Thymus (tissue), 11 donors: ENCODE measurements at regions not wholly inside any gene's neighbourhood (a gene's known extent, or its start where the extent isn't known, plus 50 kb on each side); places are given as distances from the start of the nearest gene placed in this dataset.

Experiments used
- DNase-seq, 9 donors: peaks; one replicate each; pipeline ENCODE4 v3.0.0-alpha.2; 2013; ENCODE audit warnings: low spot score in 9 of 9, low read depth in 6 of 9, missing footprints in 1 of 9
- H3K27ac ChIP-seq, 2 donors: one replicate each; pipeline ENCODE4 v1.5.1; 2013; ENCODE audit warnings: control low read depth in 1 of 2, low read depth in 1 of 2, low read length in 1 of 2, mild to moderate bottlenecking in 1 of 2, moderate library complexity in 1 of 2
- H3K27me3 ChIP-seq, 2 donors: one replicate each; pipeline ENCODE4 v1.5.1; 2013; ENCODE audit warnings: low read length in 1 of 2; ENCODE audit not compliant: control insufficient read depth in 2 of 2, insufficient read depth in 1 of 2
- H3K36me3 ChIP-seq, 2 donors: one replicate each; pipeline ENCODE4 v1.5.1; 2013; ENCODE audit warnings: low read length in 1 of 2, mild to moderate bottlenecking in 1 of 2, moderate library complexity in 1 of 2; ENCODE audit not compliant: control insufficient read depth in 2 of 2, insufficient read depth in 2 of 2
- H3K4me1 ChIP-seq, 2 donors: one replicate each; pipeline ENCODE4 v1.5.1; 2013; ENCODE audit warnings: low read length in 2 of 2; ENCODE audit not compliant: control insufficient read depth in 2 of 2, insufficient read depth in 2 of 2
- H3K4me3 ChIP-seq, 2 donors: one replicate each; pipeline ENCODE4 v1.5.1; 2013; ENCODE audit warnings: low read length in 2 of 2, control low read depth in 1 of 2, mild to moderate bottlenecking in 1 of 2
- H3K9me3 ChIP-seq, 2 donors: one replicate each; pipeline ENCODE4 v1.5.1; 2013; ENCODE audit warnings: low read length in 1 of 2, mild to moderate bottlenecking in 1 of 2; ENCODE audit not compliant: control insufficient read depth in 2 of 2, insufficient read depth in 1 of 2
- WGBS: extraction: QIAGEN DNeasy Blood & Tissue Kit; methylation state at CpG from one replicate; pipeline ENCODE4 v1.1.7; 2013; 5-methylcytosine and 5-hydroxymethylcytosine counted together
- donor health status: healthy.

- Histone ChIP-seq H3K9me3 (no peaks in the 10 kb centered on the region), H3K27me3 (no peaks in the 10 kb centered on the region), H3K4me1 (peaks cover 0 to 5% of the 10 kb centered on the region in 2 donors), H3K27ac (no peak overlapping the region), H3K36me3 (no peaks in the 10 kb centered on the region), H3K4me3 (no peak overlapping the region)
- DNase-seq = no peak
- WGBS = 95% methylated on average over 4 of the region's 4 CpGs
Observed at GRCh38 chr19:28523619-28524018, 689.3 kb downstream of the UQCRFS1 start.

- Histone ChIP-seq H3K4me1 (peaks cover 0 to 5% of the 10 kb centered on the region in 2 donors), H3K27me3 (no peaks in the 10 kb centered on the region), H3K4me3 (no peak overlapping the region), H3K36me3 (no peaks in the 10 kb centered on the region), H3K27ac (no peak overlapping the region), H3K9me3 (no peaks in the 10 kb centered on the region)
- no peak for DNase-seq
- WGBS = 95% methylated on average over 8 of the region's 8 CpGs
Observed at GRCh38 chr19:28522545-28522922, 690.4 kb downstream of the UQCRFS1 start.

- no peaks in the 10 kb centered on the region for H3K27me3 ChIP-seq
- no peak overlapping the region for H3K4me3 ChIP-seq
- no peaks in the 10 kb centered on the region for H3K36me3 ChIP-seq
- H3K27ac ChIP-seq = no peak overlapping the region
- no peak for DNase-seq
- H3K9me3 ChIP-seq = no peaks in the 10 kb centered on the region
- 94% methylated on average over 9 of the region's 9 CpGs for WGBS
- H3K4me1 ChIP-seq = peaks cover 0 to 5% of the 10 kb centered on the region in 2 donors
Observed at GRCh38 chr19:28521614-28522544, 691.1 kb downstream of the UQCRFS1 start.

GRCh38 chr19:28520998-28521568 is 691.9 kb downstream of the UQCRFS1 start:
- no peaks in the 10 kb centered on the region for H3K27me3 ChIP-seq
- no peak for DNase-seq
- H3K9me3 ChIP-seq = no peaks in the 10 kb centered on the region
- H3K4me1 ChIP-seq = peaks cover 0 to 5% of the 10 kb centered on the region in 2 donors
- H3K36me3 ChIP-seq = no peaks in the 10 kb centered on the region
- H3K4me3 ChIP-seq = no peak overlapping the region
- H3K27ac ChIP-seq = no peak overlapping the region

- Histone ChIP-seq H3K9me3 (no peaks in the 10 kb centered on the region), H3K4me1 (peaks cover 0 to 5% of the 10 kb centered on the region in 2 donors), H3K36me3 (no peaks in the 10 kb centered on the region), H3K27me3 (no peaks in the 10 kb centered on the region), H3K4me3 (no peak overlapping the region), H3K27ac (peak overlapping the region in 1 of 2 donors; percentile 11)
- WGBS = 97% methylated on average over 15 of the region's 15 CpGs
- no peak for DNase-seq
Observed at GRCh38 chr19:28519952-28520861, 692.7 kb downstream of the UQCRFS1 start.

- H3K4me3 ChIP-seq = no peak overlapping the region
- H3K27me3 ChIP-seq = no peaks in the 10 kb centered on the region
- H3K27ac ChIP-seq = no peak overlapping the region
- no peaks in the 10 kb centered on the region for H3K9me3 ChIP-seq
- peaks cover 0 to 5% of the 10 kb centered on the region in 2 donors for H3K4me1 ChIP-seq
- 82% methylated on average over 8 of the region's 8 CpGs for WGBS
- H3K36me3 ChIP-seq = no peaks in the 10 kb centered on the region
- no peak for DNase-seq
Observed at GRCh38 chr19:28519218-28519779, 693.7 kb downstream of the UQCRFS1 start.

- Histone ChIP-seq H3K27me3 (no peaks in the 10 kb centered on the region), H3K9me3 (no peaks in the 10 kb centered on the region), H3K4me3 (no peak overlapping the region), H3K4me1 (peaks cover 4 to 5% of the 10 kb centered on the region in 2 donors), H3K27ac (no peak overlapping the region), H3K36me3 (no peaks in the 10 kb centered on the region)
- 82% methylated on average over 2 of the region's 2 CpGs for WGBS
- DNase-seq = no peak
Observed at GRCh38 chr19:28516415-28516872, 696.5 kb downstream of the UQCRFS1 start.

GRCh38 chr19:28514166-28514565 is 698.8 kb downstream of the UQCRFS1 start:
- H3K27ac ChIP-seq = no peak overlapping the region
- H3K9me3 ChIP-seq = no peaks in the 10 kb centered on the region
- no peak overlapping the region for H3K4me3 ChIP-seq
- H3K36me3 ChIP-seq = no peaks in the 10 kb centered on the region
- no peaks in the 10 kb centered on the region for H3K27me3 ChIP-seq
- 93% methylated on average over 3 of the region's 3 CpGs for WGBS
- H3K4me1 ChIP-seq = peaks cover 0 to 9% of the 10 kb centered on the region in 2 donors
- no peak for DNase-seq
